GM21528 (cell line): ENCODE measurements at regions not wholly inside any gene's neighbourhood (a gene's known extent, or its start where the extent isn't known, plus 50 kb on each side); places are given as distances from the start of the nearest gene placed in this dataset.

Source experiments
- ATAC-seq: cut with Tn5 transposase; IDR thresholded peaks from one replicate; pipeline ENCODE4 v1.9.1; 2021; ENCODE audit warnings: mild to moderate bottlenecking, moderate library complexity; ENCODE audit not compliant: unreplicated experiment, low FRiP score

- no peak for ATAC-seq
Observed at GRCh38 chr16:17887963-17888362, 417.2 kb upstream of the XYLT1 start.

DNA sequence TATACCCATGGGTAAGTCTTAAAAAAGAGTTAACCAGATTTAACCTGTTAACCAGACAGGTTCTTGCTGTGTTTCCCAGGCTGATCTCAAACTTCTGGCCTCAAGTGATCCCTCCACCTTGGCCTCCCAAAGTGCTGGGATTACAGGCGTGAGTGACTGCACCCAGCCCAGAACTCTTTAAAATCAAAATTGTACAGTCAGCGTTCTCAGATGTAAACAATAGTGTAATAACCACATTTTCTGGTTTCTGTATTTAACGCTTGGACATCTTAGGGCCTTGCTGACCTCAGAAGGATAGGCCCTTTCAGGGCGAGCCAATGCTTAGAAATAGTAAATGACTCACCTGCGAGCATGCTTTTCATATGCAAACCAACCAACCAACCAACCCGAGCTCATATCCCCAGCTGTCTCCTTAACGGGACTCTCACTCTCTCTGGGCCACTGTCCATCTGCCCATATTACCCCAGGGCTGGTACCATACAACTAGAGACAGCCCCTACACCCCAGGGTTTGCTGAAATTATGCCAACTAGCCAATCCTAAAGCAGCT is 415.0 kb upstream of the XYLT1 start:
- ATAC-seq: no peak

DNA sequence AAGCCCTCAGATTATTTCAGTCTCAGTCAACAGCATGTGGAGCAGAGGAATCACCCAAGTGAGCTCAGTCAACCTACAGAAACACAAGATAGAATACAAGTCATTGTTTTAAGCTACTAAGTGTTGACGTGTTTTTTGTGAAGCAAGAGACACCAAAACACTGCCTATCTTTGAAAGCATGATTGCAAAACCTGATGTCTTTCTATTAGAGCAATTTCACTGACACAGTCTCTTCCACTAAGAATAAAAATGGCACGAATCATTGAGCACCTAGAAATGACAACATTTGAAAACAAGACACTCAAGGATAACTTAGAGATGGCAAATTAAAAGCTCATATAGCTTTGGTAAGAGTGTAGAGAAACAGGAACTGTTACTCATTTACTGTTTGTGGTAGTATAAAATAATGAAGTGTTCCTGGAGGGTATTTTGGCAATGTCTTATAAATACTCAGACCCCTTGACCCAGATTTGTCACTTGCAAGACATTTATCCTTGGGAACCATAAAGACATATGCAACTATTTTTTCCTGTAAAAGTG is 407.1 kb upstream of the XYLT1 start:
- no peak for ATAC-seq

DNA sequence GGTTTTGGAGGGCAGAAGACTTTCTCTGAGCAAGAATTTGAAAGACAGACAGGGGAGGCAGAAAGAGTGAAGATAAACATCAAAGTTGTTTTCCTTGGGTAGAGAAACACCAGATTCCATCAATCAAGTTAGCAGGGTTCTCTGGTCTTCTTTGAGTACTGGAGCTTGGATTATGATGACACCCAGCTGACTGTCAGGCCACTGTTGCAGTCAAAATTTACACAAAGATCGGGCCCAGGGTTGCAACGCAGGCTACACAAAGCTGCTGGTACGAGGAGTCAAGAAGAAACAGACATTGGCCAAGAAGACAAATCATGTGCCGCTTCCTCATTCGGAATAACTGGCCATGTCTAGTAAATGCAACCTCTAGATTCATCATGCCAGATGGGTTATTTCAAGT is 396.2 kb upstream of the XYLT1 start:
- ATAC-seq: no peak

DNA sequence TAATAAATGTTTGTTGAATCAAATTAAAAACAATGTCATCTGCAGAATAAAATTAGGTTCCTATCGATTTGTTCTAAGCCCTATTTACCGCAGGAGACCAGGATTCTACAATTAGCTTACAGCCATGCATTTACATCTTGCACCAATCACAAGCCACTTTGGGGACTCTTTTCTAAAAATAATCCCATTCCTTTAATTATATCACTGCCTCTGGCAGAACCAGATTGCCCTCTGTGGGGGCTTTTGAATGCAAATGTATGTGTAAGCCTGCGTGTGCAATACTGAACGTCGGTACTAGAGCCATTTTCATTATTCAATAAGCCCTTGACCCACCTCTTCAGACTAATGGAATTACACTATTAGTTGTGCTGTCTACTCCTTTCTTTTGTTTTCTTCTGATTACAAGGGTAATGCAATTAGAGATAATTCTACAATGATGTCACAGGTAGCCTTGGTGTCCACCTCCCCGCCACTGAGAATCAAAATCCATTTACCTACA is 391.3 kb upstream of the XYLT1 start:
- no peak for ATAC-seq

- no peak for ATAC-seq
Observed at GRCh38 chr16:17858061-17858460, 387.3 kb upstream of the XYLT1 start.

DNA sequence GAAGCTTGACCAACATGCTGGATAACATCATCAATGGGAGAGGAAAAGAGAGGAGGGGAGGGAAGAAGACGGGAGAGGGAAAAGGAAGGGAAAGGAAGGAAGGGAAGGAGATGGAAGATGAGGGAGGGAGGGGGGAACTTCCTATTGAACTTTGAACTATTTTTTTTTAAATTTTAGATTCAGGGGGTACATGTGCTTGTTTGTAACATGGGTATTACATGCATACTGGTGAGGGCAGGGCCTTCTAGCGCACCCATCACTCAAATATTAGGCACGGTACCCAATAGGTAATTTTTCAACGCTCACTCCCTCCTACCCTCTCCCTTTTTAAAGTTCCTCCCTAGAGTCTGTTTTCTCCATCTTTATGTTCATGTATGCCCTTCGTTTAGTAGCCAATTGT is 383.2 kb upstream of the XYLT1 start:
- no peak for ATAC-seq

GRCh38 chr16:17852977-17853702 is 382.4 kb upstream of the XYLT1 start:
- no peak for ATAC-seq

DNA sequence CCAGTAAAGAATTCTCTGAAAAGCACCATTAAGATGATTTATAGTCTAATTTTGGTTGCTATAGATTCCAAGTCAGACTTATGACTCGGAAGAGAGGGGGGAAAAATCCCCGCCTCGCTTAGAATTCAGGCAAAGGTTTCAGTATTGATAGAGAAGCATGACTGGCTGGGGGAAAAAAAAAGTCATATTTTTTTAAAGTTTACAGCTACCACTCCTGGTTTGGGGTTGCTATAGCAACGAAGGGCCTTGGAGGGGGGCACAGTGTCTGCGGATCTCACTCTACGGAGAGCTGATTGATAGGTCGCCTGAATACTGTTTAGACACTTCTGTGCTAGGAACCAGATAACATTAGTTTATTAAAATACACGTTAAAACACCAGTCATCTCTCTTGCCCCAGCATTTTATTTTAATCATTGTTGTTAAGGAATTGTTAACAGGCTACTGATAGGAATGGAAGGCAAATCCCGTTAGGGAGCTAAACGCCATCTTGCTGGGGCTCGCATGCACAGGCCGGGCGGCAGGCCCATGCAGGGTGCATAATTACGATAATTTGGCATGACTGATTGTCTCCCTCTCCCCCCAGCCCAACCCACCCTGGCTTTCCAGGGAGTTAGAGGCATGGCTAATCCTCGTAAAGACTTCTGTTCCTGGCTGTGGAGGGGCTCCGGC is 380.0 kb upstream of the XYLT1 start:
- ATAC-seq: no peak

- no peak for ATAC-seq
Observed at GRCh38 chr16:17847234-17847795, 376.6 kb upstream of the XYLT1 start.

DNA sequence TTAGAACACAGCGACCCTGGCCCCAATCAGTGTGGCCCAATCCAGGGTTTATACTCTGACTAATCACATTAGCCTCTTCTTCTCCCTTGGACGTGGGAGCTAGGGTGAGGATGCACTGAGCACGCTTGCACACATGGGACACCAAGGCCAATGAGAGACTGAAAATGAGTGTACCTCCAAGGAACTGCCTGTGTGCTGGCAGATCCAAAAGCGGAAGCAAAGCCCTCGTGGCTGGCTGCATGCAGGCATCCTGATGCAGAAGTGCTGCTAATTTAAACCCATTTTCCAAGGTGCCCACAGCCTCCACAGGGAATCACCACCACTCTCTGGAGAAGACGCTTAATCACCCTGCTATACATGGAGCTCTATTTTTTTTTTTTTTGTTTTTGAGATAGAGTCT is 375.3 kb upstream of the XYLT1 start:
- ATAC-seq: no peak

DNA sequence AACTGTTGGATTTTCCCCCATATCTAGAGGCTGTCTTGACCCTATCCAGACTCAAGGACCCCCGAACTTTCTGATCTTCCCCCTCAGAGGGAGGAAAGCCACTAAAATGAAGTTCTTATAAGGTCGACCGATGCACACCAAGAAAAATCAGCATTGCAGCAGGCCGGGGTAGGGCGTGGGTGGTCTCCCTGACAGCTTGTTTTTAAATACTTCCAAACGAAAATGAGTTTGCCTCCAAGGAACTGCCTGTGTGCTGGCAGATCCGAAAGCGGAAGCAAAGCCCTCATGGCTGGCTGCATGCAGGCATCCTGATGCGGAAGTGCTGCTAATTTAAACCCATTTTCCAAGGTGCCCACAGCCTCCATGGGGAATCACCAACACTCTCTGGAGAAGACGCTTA is 374.3 kb upstream of the XYLT1 start:
- no peak for ATAC-seq

GRCh38 chr16:17843905-17844304 is 373.1 kb upstream of the XYLT1 start:
- no peak for ATAC-seq

GRCh38 chr16:17839907-17840306 is 369.1 kb upstream of the XYLT1 start:
- no peak for ATAC-seq

- no peak for ATAC-seq
Observed at GRCh38 chr16:17839272-17839671, 368.5 kb upstream of the XYLT1 start.

DNA sequence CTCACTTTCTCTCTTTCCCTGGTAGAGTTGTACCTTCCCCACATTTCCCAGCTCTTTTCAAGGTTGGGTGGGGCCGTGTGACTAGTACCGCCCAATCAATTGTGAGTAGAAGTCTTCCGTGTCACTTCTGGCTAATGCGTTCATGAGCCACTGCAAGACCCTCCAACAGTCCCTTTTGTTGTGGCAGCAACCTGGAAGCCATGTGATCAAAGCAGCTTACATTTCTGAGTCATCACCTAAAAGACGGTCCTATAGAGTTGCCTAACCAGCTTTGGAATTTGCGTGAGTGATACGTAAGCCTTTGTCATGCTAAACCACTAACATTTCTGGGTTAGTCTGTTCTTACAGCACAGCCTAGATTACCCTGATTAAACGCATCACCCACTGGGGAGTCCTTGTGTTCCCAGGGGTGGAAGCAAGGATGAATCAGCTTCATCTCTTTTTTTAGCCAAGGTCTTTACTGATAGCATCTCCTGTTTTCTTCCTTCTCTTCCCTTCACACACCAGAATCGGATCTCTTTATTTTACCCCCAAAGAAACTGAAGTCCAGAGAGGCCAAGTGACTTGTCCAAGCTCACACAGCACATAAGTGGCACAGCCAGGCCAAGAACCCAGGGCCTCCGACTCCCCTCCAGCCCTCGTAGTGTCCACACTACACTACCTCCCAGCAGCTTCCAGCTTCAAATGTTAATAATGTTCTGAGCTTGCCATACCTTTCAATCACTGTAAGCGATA is 366.3 kb upstream of the XYLT1 start:
- no peak for ATAC-seq

DNA sequence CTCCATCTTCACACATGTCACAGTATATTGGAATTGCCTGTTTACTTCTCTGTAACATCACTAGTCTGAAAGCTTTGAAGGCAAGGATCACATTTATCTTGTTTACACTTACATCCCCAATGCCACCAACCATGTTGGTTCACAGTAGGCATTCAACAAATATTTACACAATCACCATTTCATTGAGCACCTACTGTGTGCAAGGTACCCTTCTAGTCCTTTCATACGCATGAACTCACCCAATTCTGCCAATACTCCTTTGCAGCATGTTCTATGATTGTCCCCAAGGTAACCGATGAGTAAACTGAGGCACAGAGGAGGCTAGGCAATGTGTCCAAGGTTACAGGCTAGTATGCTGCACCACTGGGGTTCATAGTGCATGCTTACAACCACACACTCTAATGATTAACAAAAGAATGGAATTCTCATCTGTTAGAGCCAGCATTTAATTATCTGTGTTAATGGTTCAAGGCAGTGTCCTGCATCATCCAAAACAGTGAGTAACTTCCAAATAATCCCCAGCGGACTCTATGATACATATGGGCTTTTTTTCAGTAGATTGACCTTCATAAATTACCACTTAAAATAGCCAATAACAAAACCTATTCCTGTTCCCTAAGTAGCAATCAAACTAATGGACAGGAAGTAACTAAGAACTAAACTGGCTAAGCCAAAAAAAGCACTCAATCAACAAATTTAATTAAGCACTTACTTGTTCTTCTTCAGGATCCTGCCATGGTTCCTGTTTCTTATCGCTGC is 364.5 kb upstream of the XYLT1 start:
- ATAC-seq: no peak

- ATAC-seq: no peak
Observed at GRCh38 chr16:17832738-17833137, 362.0 kb upstream of the XYLT1 start.

GRCh38 chr16:17831330-17831729 is 360.6 kb upstream of the XYLT1 start:
- ATAC-seq: no peak

GRCh38 chr16:17830651-17831050 is 359.9 kb upstream of the XYLT1 start:
- no peak for ATAC-seq
